Heart right ventricle (tissue), 16 donors: ENCODE measurements at regions not wholly inside any gene's neighbourhood (a gene's known extent, or its start where the extent isn't known, plus 50 kb on each side); places are given as distances from the start of the nearest gene placed in this dataset.

Source experiments
- ATAC-seq, 8 donors: fragments of 200-7000 bp; cut with Tn5 transposase; one replicate each; pipeline ENCODE4 v1.9.1; 2020; ENCODE audit warnings: mild to moderate bottlenecking in 8 of 8, moderate library complexity in 8 of 8, moderate number of reproducible peaks in 1 of 8
- DNase-seq, 2 donors: peaks; one replicate each; pipeline ENCODE4 v3.0.0-alpha.2; 2020
- H3K27ac ChIP-seq, 10 donors: fragments of 200-600 bp; sonication (generic) in 2 of 10; one replicate each; pipeline versions ENCODE4 v1.5.0 to v1.8.0; 2020 to 2022; ENCODE audit warnings: mild to moderate bottlenecking in 3 of 10
- H3K27me3 ChIP-seq, 7 donors: fragments of 200-600 bp; one replicate each; pipeline ENCODE4 v1.8.0; 2021 to 2022; ENCODE audit warnings: mild to moderate bottlenecking in 2 of 7
- H3K36me3 ChIP-seq, 9 donors: fragments of 200-600 bp; sonication (generic) in 1 of 9; one replicate each; pipeline versions ENCODE4 v1.5.0 to v1.8.0; 2020 to 2022; ENCODE audit warnings: mild to moderate bottlenecking in 2 of 9
- H3K4me1 ChIP-seq, 9 donors: fragments of 200-600 bp; sonication (generic) in 1 of 9; one replicate each; pipeline versions ENCODE4 v1.5.0 to v1.8.0; 2020 to 2022; ENCODE audit warnings: mild to moderate bottlenecking in 4 of 9
- H3K4me3 ChIP-seq, 10 donors: fragments of 200-600 bp; sonication (generic) in 2 of 10; one replicate each; pipeline versions ENCODE4 v1.5.0 to v1.8.0; 2020 to 2022; ENCODE audit warnings: mild to moderate bottlenecking in 7 of 10, moderate library complexity in 2 of 10
- H3K9me3 ChIP-seq, 11 donors: fragments of 200-600 bp in 10 of 11; sonication (generic) in 2 of 11; one replicate each; pipeline versions ENCODE4 v1.5.0 to v1.8.0; 2013 to 2022; ENCODE audit warnings: mild to moderate bottlenecking in 2 of 11, control low read depth in 1 of 11, moderate library complexity in 1 of 11
- WGBS, 2 donors: extraction: QIAGEN DNeasy Blood & Tissue Kit; methylation state at CpG; one replicate each; pipeline ENCODE4 v1.1.7; 2013; ENCODE audit warnings: inconsistent platforms in 1 of 2; 5-methylcytosine and 5-hydroxymethylcytosine counted together
- intact Hi-C, 10 donors: fragments of 100-400 bp; cut with DNase I; formaldehyde crosslinking; loops; one replicate each; pipeline versions ENCODE4 v1.11.1 to v1.14.2; 2022
- TF ChIP-seq, protein P1 (sequence below), 9 donors: fragments of 200-600 bp; sonication (generic) in 2 of 9; IDR thresholded peaks; one replicate each; pipeline versions ENCODE4 v1.5.0 to v1.8.0; 2021 to 2022; ENCODE audit warnings: antibody characterized with exemption in 9 of 9, mild to moderate bottlenecking in 5 of 9, moderate library complexity in 1 of 9
- donor health status: Arrhythmogenic right ventricular cardiomyopathy.
- donor health status: ischemic (EF 13 %, LVEDD 7.1; RV severe dilation, severe dysfunction).
- donor health status: healthy with polysubstance abuse.
- donor health status: DM: no; HTN: yes; CAD: no.
- donor health status: DM: no; HTN: no; CAD: no.
- donor health status: ischemic (EF 25% LVEDD 6.9; RV normal size, moderate dysfunction).
- donor health status: ischemic (EF 25% LVEDD 5.7; RV mildly dilated, moderate dysfunction).
- donor health status: healthy.
- donor health status: DM: yes; HTN: yes; CAD: no.
- donor health status: Ischemic cardiomyopathy.
- donor health status: ischemic (EF 35%, LVEDD 5.7; RV mildly dilated, moderate dysfunction).
- donor health status: nonischemic (EF 11% LVEDD 7.7; RV severe dilation, severe dysfunction).
- donor health status: DM: yes; HTN: yes; CAD: no.
- donor health status: PGD.
- donor health status: ischemic (EF 29% LVEDD 5.4; RV normal size, mild dysfunction).
- donor health status: nonischemic (EF 23%, LVEDD 6.1; RV moderate dilation, normal function).

- H3K4me3 ChIP-seq = no peak overlapping the region
- TF ChIP-seq, protein P1, sequence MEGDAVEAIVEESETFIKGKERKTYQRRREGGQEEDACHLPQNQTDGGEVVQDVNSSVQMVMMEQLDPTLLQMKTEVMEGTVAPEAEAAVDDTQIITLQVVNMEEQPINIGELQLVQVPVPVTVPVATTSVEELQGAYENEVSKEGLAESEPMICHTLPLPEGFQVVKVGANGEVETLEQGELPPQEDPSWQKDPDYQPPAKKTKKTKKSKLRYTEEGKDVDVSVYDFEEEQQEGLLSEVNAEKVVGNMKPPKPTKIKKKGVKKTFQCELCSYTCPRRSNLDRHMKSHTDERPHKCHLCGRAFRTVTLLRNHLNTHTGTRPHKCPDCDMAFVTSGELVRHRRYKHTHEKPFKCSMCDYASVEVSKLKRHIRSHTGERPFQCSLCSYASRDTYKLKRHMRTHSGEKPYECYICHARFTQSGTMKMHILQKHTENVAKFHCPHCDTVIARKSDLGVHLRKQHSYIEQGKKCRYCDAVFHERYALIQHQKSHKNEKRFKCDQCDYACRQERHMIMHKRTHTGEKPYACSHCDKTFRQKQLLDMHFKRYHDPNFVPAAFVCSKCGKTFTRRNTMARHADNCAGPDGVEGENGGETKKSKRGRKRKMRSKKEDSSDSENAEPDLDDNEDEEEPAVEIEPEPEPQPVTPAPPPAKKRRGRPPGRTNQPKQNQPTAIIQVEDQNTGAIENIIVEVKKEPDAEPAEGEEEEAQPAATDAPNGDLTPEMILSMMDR (IDR thresholded peaks at IDR 0.05) = no peak
- peaks cover 0 to 15% (median 0%) of the 10 kb centered on the region in 11 donors for H3K9me3 ChIP-seq
- H3K27me3 ChIP-seq = peaks cover 0 to 8% (median 0%) of the 10 kb centered on the region in 7 donors
- ATAC-seq = no peak
- H3K27ac ChIP-seq = no peak overlapping the region
- peaks cover 0 to 11% (median 0%) of the 10 kb centered on the region in 9 donors for H3K4me1 ChIP-seq
- 70 to 75% methylated on average over 7 of the region's 7 CpGs for whole genome bisulfite sequencing, 2 donors
- no peaks in the 10 kb centered on the region for H3K36me3 ChIP-seq
- DNase-seq = no peak
- intact Hi-C loops = no loop called here
Observed at GRCh38 chr15:52862677-52863076, 72.5 kb upstream of the ONECUT1 start.

- H3K9me3 ChIP-seq = no peaks in the 10 kb centered on the region
- peaks cover 0 to 11% (median 0%) of the 10 kb centered on the region in 9 donors for H3K4me1 ChIP-seq
- no peak overlapping the region for H3K27ac ChIP-seq
- DNase-seq (peak; percentile 9 to 26), ATAC-seq (peak in 3 of 8 donors; percentile 45 to 86 (median 72))
- 36 to 47% methylated on average over 9 of the region's 9 CpGs for WGBS, 2 donors
- H3K27me3 ChIP-seq = peaks cover 0 to 8% (median 0%) of the 10 kb centered on the region in 7 donors
- TF ChIP-seq, protein P1 (IDR thresholded peaks at IDR 0.05) = no peak
- H3K4me3 ChIP-seq = peak overlapping the region in 1 of 10 donors; percentile 15
- no peaks in the 10 kb centered on the region for H3K36me3 ChIP-seq
- intact Hi-C loops = no loop called here
Observed at GRCh38 chr15:52858782-52859176, 68.6 kb upstream of the ONECUT1 start.

GRCh38 chr15:52857937-52858781 lies 68.0 kb upstream of the ONECUT1 start:
- no peak overlapping the region for H3K27ac ChIP-seq
- H3K27me3 ChIP-seq = peaks cover 0 to 9% (median 0%) of the 10 kb centered on the region in 7 donors
- H3K9me3 ChIP-seq = no peaks in the 10 kb centered on the region
- H3K4me3 ChIP-seq = peak overlapping the region in 1 of 10 donors; percentile 15
- H3K4me1 ChIP-seq = peaks cover 0 to 11% (median 0%) of the 10 kb centered on the region in 9 donors
- 33 to 47% methylated on average over 14 of the region's 14 CpGs for WGBS, 2 donors
- TF ChIP-seq, protein P1 (IDR thresholded peaks at IDR 0.05) = no peak
- no peaks in the 10 kb centered on the region for H3K36me3 ChIP-seq
- ATAC-seq (no peak), DNase-seq (no peak)
- intact Hi-C loops = no loop called here

DNA sequence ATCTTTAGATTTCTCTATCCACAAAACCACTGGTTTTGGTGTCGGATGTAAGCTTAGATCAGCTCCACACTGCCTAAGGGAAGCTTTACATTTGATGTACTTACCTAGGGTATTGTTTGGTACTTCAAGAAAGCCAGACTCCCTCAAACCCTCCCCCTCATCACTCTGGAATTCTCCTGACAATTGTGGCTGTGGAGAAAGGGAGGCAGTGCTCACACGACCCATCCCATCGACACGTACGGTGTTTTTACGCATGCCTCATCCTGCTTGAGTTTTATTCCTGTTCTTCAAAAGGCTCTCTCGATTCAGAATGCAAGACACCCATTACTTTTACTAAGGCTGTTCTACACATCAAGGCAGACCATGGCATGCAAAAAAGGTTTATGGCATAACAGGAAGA lies 67.3 kb upstream of the ONECUT1 start:
- intact Hi-C loops = no loop called here
- DNase-seq = no peak
- 64 to 78% methylated on average over 7 of the region's 7 CpGs for WGBS, 2 donors
- Histone ChIP-seq H3K27ac (no peak overlapping the region), H3K36me3 (no peaks in the 10 kb centered on the region), H3K27me3 (peaks cover 0 to 12% (median 0%) of the 10 kb centered on the region in 7 donors), H3K4me3 (no peak overlapping the region), H3K9me3 (no peaks in the 10 kb centered on the region), H3K4me1 (peaks cover 0 to 11% (median 0%) of the 10 kb centered on the region in 9 donors)
- TF ChIP-seq, protein P1 (IDR thresholded peaks at IDR 0.05) = no peak
- no peak for ATAC-seq
